Epithelial cell of proximal tubule (primary cell): ENCODE measurements at regions not wholly inside any gene's neighbourhood (a gene's known extent, or its start where the extent isn't known, plus 50 kb on each side); places are given as distances from the start of the nearest gene placed in this dataset.

Experiments used
- DNase-seq: peaks from one replicate; pipeline ENCODE4 v3.0.0-alpha.2; 2011; ENCODE audit warnings: low read depth
- H3K4me3 ChIP-seq: 2 replicates; pipeline ENCODE4 v1.5.1; 2011; ENCODE audit warnings: low read depth, mild to moderate bottlenecking, low read length
- CTCF ChIP-seq: conservative IDR thresholded peaks from 2 replicates; pipeline ENCODE4 v1.5.1; 2012; ENCODE audit warnings: low read depth, mild to moderate bottlenecking, low read length

- no peak for TF ChIP-seq CTCF
- no peak overlapping the region for H3K4me3 ChIP-seq
- DNase-seq = no peak
These were observed 78.9 kb upstream of the F3 start for GRCh38 chr1:94620345-94621031.

- DNase-seq = no peak
- H3K4me3 ChIP-seq = no peak overlapping the region
- no peak for TF ChIP-seq CTCF
These were observed 78.2 kb upstream of the F3 start for GRCh38 chr1:94619731-94620130.

- H3K4me3 ChIP-seq = no peak overlapping the region
- no peak for TF ChIP-seq CTCF
- DNase-seq = no peak
These were observed 76.6 kb upstream of the F3 start for GRCh38 chr1:94617957-94618739.

- no peak for TF ChIP-seq CTCF
- no peak for DNase-seq
- no peak overlapping the region for H3K4me3 ChIP-seq
These were observed 75.7 kb upstream of the F3 start for GRCh38 chr1:94617134-94617805.

- no peak overlapping the region for H3K4me3 ChIP-seq
- no peak for TF ChIP-seq CTCF
- no peak for DNase-seq
These were observed 74.9 kb upstream of the F3 start for GRCh38 chr1:94616506-94616905.

- H3K4me3 ChIP-seq = no peak overlapping the region
- TF ChIP-seq CTCF = no peak
- no peak for DNase-seq
These were observed 73.4 kb upstream of the F3 start for GRCh38 chr1:94614996-94615395.
